GM12878 (cell line): ENCODE measurements at regions not wholly inside any gene's neighbourhood (a gene's known extent, or its start where the extent isn't known, plus 50 kb on each side); places are given as distances from the start of the nearest gene placed in this dataset.

Source experiments
- ATAC-seq: fragments of 200-7000 bp; cut with Tn5 transposase; 3 replicates; pipeline ENCODE4 v1.9.1; 2020; ENCODE audit warnings: mild to moderate bottlenecking, moderate library complexity
- BruUV-seq: library from RNA; stranded (reverse); fragments of 400-500 nt; replicated peaks from 2 replicates; lab custom pipeline; 2021; lab: Mats Ljungman, UMichigan
- CTCF ChIA-PET: fragments of 300-600 bp; sonication (Branson Sonifier 250); formaldehyde crosslinking; extraction: SDS; loops from one replicate; lab custom pipeline; 2021; ENCODE audit warnings: inconsistent platforms; lab: Yijun Ruan, JAX
- POLR2A ChIA-PET: fragments of 350-600 bp; formaldehyde crosslinking; extraction: SDS; loops from one replicate; lab custom pipeline; 2021; ENCODE audit warnings: inconsistent platforms; lab: Charles Lee
- RAD21 ChIA-PET: fragments of 300-600 bp; sonication (Branson Sonifier 250); formaldehyde crosslinking; loops from one replicate; lab custom pipeline; 2023; ENCODE audit warnings: antibody characterized with exemption; ENCODE audit not compliant: unreplicated experiment; lab: Charles Lee
- SMC1A ChIA-PET: fragments of 300-600 bp; sonication (Branson Sonifier 250); formaldehyde crosslinking; loops from one replicate; lab custom pipeline; 2023; ENCODE audit not compliant: unreplicated experiment, uncharacterized antibody; lab: Charles Lee
- DNase-seq: peaks from one replicate; pipeline ENCODE4 v3.0.0-alpha.2; 2011; ENCODE audit warnings: low read depth, low spot score
- FAIRE-seq: peaks from 3 replicates; lab custom pipeline; 2011; peaks lifted over from hg19 to GRCh38; lab: Jason Lieb, UNC
- H2AFZ ChIP-seq: 2 replicates; pipeline ENCODE4 v1.6.0; 2011; ENCODE audit warnings: low read depth, low read length, control low read depth; ENCODE audit not compliant: control insufficient read depth
- H3K27ac ChIP-seq: 2 replicates; pipeline ENCODE4 v1.5.1; 2011; ENCODE audit warnings: control low read depth; ENCODE audit not compliant: control insufficient read depth, insufficient read depth
- H3K27me3 ChIP-seq, 2 experiments: replicated peaks in 1 of 2; 2 replicates each; pipeline versions ENCODE4 v1.6.0 to v1.6.1; 2011; ENCODE audit warnings: low read length in 1 of 2; ENCODE audit not compliant: control insufficient read depth in 2 of 2, insufficient read depth in 2 of 2
- H3K36me3 ChIP-seq, 2 experiments: 2 replicates each; pipeline ENCODE4 v1.5.1; 2011; ENCODE audit warnings: low read length in 1 of 2; ENCODE audit not compliant: control insufficient read depth in 2 of 2, insufficient read depth in 2 of 2
- H3K4me1 ChIP-seq: 2 replicates; pipeline ENCODE4 v1.6.1; 2011; ENCODE audit warnings: mild to moderate bottlenecking, low read length, moderate library complexity, mixed read lengths; ENCODE audit not compliant: control insufficient read depth, insufficient read depth
- H3K4me2 ChIP-seq: 2 replicates; pipeline ENCODE4 v1.6.0; 2011; ENCODE audit warnings: control low read depth; ENCODE audit not compliant: control insufficient read depth, insufficient read depth
- H3K4me3 ChIP-seq: fragments of 200-600 bp; sonication (generic); 2 replicates; pipeline ENCODE4 v1.5.1; 2016
- H3K79me2 ChIP-seq: 2 replicates; pipeline ENCODE4 v1.6.0; 2011; ENCODE audit warnings: low read length; ENCODE audit not compliant: control insufficient read depth, insufficient read depth
- H3K9ac ChIP-seq: 2 replicates; pipeline ENCODE4 v1.8.0; 2011; ENCODE audit warnings: low read length, control low read depth, mixed read lengths; ENCODE audit not compliant: control insufficient read depth, insufficient read depth
- H3K9me3 ChIP-seq: replicated peaks from 3 replicates; pipeline ENCODE4 v1.5.1; 2011; ENCODE audit warnings: mild to moderate bottlenecking, low read length; ENCODE audit not compliant: control insufficient read depth, insufficient read depth
- H4K20me1 ChIP-seq: 2 replicates; pipeline ENCODE4 v1.6.0; 2011; ENCODE audit not compliant: control insufficient read depth, insufficient read depth
- EED ChIP-seq: sonication (generic); IDR thresholded peaks from 2 replicates; pipeline ENCODE4 v1.6.1; 2016; ENCODE audit warnings: antibody characterized with exemption, low read depth
- EZH2 ChIP-seq: IDR thresholded peaks from 2 replicates; pipeline ENCODE4 v1.6.1; 2012; ENCODE audit warnings: low read depth, mild to moderate bottlenecking, control low read depth, inconsistent platforms, low read length, borderline replicate concordance; ENCODE audit not compliant: control insufficient read depth
- FOXK2 ChIP-seq: fragments of 450-650 bp; IDR thresholded peaks from 2 replicates; pipeline ENCODE4 v1.6.1; 2017; ENCODE audit warnings: mild to moderate bottlenecking, moderate library complexity
- KAT2A ChIP-seq: conservative IDR thresholded peaks from 2 replicates; pipeline ENCODE4 v1.6.1; 2011; ENCODE audit warnings: low read depth, low read length; ENCODE audit not compliant: control insufficient read depth
- MEF2B ChIP-seq: fragments of 450-650 bp; IDR thresholded peaks from 2 replicates; pipeline ENCODE4 v1.6.1; 2018; ENCODE audit warnings: mild to moderate bottlenecking, moderate library complexity; ENCODE audit not compliant: partially characterized antibody, poor library complexity, severe bottlenecking
- NFXL1 ChIP-seq: fragments of 450-650 bp; IDR thresholded peaks from 2 replicates; pipeline ENCODE4 v1.6.1; 2017; ENCODE audit warnings: antibody characterized with exemption, mild to moderate bottlenecking, borderline replicate concordance
- RAD51 ChIP-seq: fragments of 450-650 bp; IDR thresholded peaks from 2 replicates; pipeline ENCODE4 v1.6.1; 2016; ENCODE audit warnings: moderate library complexity, mild to moderate bottlenecking, inconsistent platforms
- RELA ChIP-seq: fragments of 450-650 bp; IDR thresholded peaks from 2 replicates; pipeline ENCODE4 v1.8.0; 2014; ENCODE audit warnings: borderline replicate concordance; ENCODE audit not compliant: partially characterized antibody
- RUNX3 ChIP-seq: IDR thresholded peaks from 2 replicates; pipeline ENCODE4 v1.6.1; 2012; ENCODE audit warnings: low read length, inconsistent platforms
- STAT1 ChIP-seq: fragments of 450-650 bp; conservative IDR thresholded peaks from 2 replicates; pipeline ENCODE4 v1.6.1; 2014; ENCODE audit warnings: antibody characterized with exemption, mild to moderate bottlenecking
- TBL1XR1 ChIP-seq: IDR thresholded peaks from 2 replicates; pipeline ENCODE4 v1.6.1; 2012; ENCODE audit warnings: low read depth, low read length, improper control_type of control experiment
- ZBTB11 ChIP-seq: fragments of 450-650 bp; formaldehyde crosslinking; IDR thresholded peaks from 2 replicates; pipeline ENCODE4 v1.5.0; 2022; ENCODE audit warnings: mild to moderate bottlenecking, missing genetic modification characterization
- ZSCAN29 ChIP-seq: fragments of 450-650 bp; IDR thresholded peaks from 2 replicates; pipeline ENCODE4 v1.6.1; 2017; ENCODE audit warnings: mild to moderate bottlenecking, moderate library complexity
- WGBS: methylation state at CpG from one replicate; pipeline ENCODE4 v1.1.6; 2016; ENCODE audit warnings: low lambda C conversion rate; ENCODE audit not compliant: insufficient replicate concordance, insufficient coverage; ENCODE audit errors: missing lambda C conversion rate; 5-methylcytosine and 5-hydroxymethylcytosine counted together
- in situ Hi-C: fragments of 300-500 bp; cut with MboI; formaldehyde crosslinking; loops from 9 replicates; pipeline ENCODE4 v1.14.3; 2018; ENCODE audit warnings: mixed read lengths
- intact Hi-C: fragments of 100-400 bp; cut with micrococcal nuclease; formaldehyde crosslinking; loops from one replicate; pipeline ENCODE4 v1.14.2; 2022; ENCODE audit not compliant: unreplicated experiment

- SMC1A ChIA-PET, result no interaction called here
- Histone ChIP-seq H3K27ac (no peak overlapping the region), H3K4me1 (no peaks in the 10 kb centered on the region), H3K27me3 (no peaks in the 10 kb centered on the region; a peak in 2 of 4 replicates), H3K4me2 (no peak overlapping the region), H3K9me3 (no peaks in the 10 kb centered on the region), H2AFZ (no peak overlapping the region), H4K20me1 (no peaks in the 10 kb centered on the region), H3K4me3 (no peak overlapping the region), H3K36me3 (no peaks in the 10 kb centered on the region), H3K79me2 (no peaks in the 10 kb centered on the region), H3K9ac (no peak overlapping the region)
- intact Hi-C loops (no loop called here), in situ Hi-C loops (no loop called here)
- TF ChIP-seq MEF2B, result no peak
- no peak for TF ChIP-seq ZSCAN29
- no peak for TF ChIP-seq RUNX3
- TF ChIP-seq NFXL1, result no peak
- no peak for TF ChIP-seq KAT2A
- no peak for TF ChIP-seq RELA
- TF ChIP-seq EED, result no peak
- TF ChIP-seq TBL1XR1, result no peak
- TF ChIP-seq ZBTB11 (CRISPR knock-in tag), result no peak
- no peak for TF ChIP-seq FOXK2
- TF ChIP-seq EZH2, result no peak
- TF ChIP-seq STAT1, result no peak
- TF ChIP-seq RAD51, result no peak
- BruUV-seq, result no TSS peak
- ATAC-seq, result no peak
- RAD21 ChIA-PET, result no interaction called here
- no peak for DNase-seq
- POLR2A ChIA-PET, result no interaction called here
- FAIRE-seq, result no peak
- WGBS, result 45% methylated on average over 7 of the region's 8 CpGs
- CTCF ChIA-PET, result no interaction called here
Measured at GRCh38 chr6:134477991-134478635, 160.2 kb upstream of the SGK1 start.
